Subcutaneous abdominal adipose tissue (tissue), 5 donors: ENCODE measurements at regions not wholly inside any gene's neighbourhood (a gene's known extent, or its start where the extent isn't known, plus 50 kb on each side); places are given as distances from the start of the nearest gene placed in this dataset.

ENCODE experiments used
- H3K27ac ChIP-seq: one replicate; pipeline ENCODE4 v1.7.0; 2013; ENCODE audit warnings: low read depth, mild to moderate bottlenecking, inconsistent platforms, low read length, moderate library complexity
- H3K27me3 ChIP-seq, 5 donors: one replicate each; pipeline ENCODE4 v1.7.0; 2013; ENCODE audit warnings: low read length in 5 of 5, inconsistent platforms in 1 of 5; ENCODE audit not compliant: control insufficient read depth in 5 of 5, insufficient read depth in 4 of 5
- H3K36me3 ChIP-seq, 5 donors: one replicate each; pipeline ENCODE4 v1.7.0; 2013; ENCODE audit warnings: low read length in 5 of 5; ENCODE audit not compliant: control insufficient read depth in 5 of 5, insufficient read depth in 5 of 5
- H3K4me1 ChIP-seq, 5 donors: one replicate each; pipeline ENCODE4 v1.7.0; 2013; ENCODE audit warnings: low read length in 5 of 5, mild to moderate bottlenecking in 3 of 5, moderate library complexity in 1 of 5; ENCODE audit not compliant: control insufficient read depth in 5 of 5, insufficient read depth in 5 of 5
- H3K4me3 ChIP-seq, 5 donors: one replicate each; pipeline ENCODE4 v1.7.0; 2013; ENCODE audit warnings: low read length in 5 of 5, low read depth in 1 of 5
- H3K9ac ChIP-seq, 5 donors: one replicate each; pipeline ENCODE4 v1.7.0; 2013; ENCODE audit warnings: low read length in 5 of 5, mild to moderate bottlenecking in 4 of 5, moderate library complexity in 3 of 5
- H3K9me3 ChIP-seq, 5 donors: one replicate each; pipeline ENCODE4 v1.7.0; 2013; ENCODE audit warnings: low read length in 5 of 5; ENCODE audit not compliant: control insufficient read depth in 5 of 5
- donor health status: healthy.
- donor health status: healthy.
- donor health status: healthy.
- donor health status: healthy.
- donor health status: healthy.

- Histone ChIP-seq H3K4me1 (no peaks in the 10 kb centered on the region), H3K27me3 (no peaks in the 10 kb centered on the region), H3K27ac (no peak overlapping the region), H3K4me3 (no peak overlapping the region), H3K36me3 (no peaks in the 10 kb centered on the region), H3K9me3 (no peaks in the 10 kb centered on the region), H3K9ac (no peak overlapping the region)
Observed at GRCh38 chr3:18868911-18869689, 279.2 kb upstream of the KCNH8 start.

- H3K9me3 ChIP-seq, result no peaks in the 10 kb centered on the region
- no peak overlapping the region for H3K9ac ChIP-seq
Observed at GRCh38 chr3:18866899-18867298, 281.4 kb upstream of the KCNH8 start.

GRCh38 chr3:18864933-18865731 lies 283.2 kb upstream of the KCNH8 start:
- Histone ChIP-seq H3K9me3 (no peaks in the 10 kb centered on the region), H3K27me3 (no peaks in the 10 kb centered on the region), H3K27ac (no peak overlapping the region), H3K4me1 (no peaks in the 10 kb centered on the region), H3K4me3 (no peak overlapping the region), H3K36me3 (no peaks in the 10 kb centered on the region), H3K9ac (no peak overlapping the region)

More at GRCh38 chr3:18866899-18867298, 281.4 kb upstream of the KCNH8 start:
- Histone ChIP-seq H3K36me3 (no peaks in the 10 kb centered on the region), H3K27me3 (no peaks in the 10 kb centered on the region), H3K4me1 (no peaks in the 10 kb centered on the region), H3K27ac (no peak overlapping the region), H3K4me3 (no peak overlapping the region)

GRCh38 chr3:18862077-18862476 lies 286.2 kb upstream of the KCNH8 start:
- Histone ChIP-seq H3K9ac (no peak overlapping the region), H3K36me3 (no peaks in the 10 kb centered on the region), H3K4me3 (no peak overlapping the region), H3K27me3 (no peaks in the 10 kb centered on the region), H3K4me1 (no peaks in the 10 kb centered on the region), H3K27ac (no peak overlapping the region), H3K9me3 (no peaks in the 10 kb centered on the region)

- Histone ChIP-seq H3K27ac (no peak overlapping the region), H3K36me3 (no peaks in the 10 kb centered on the region), H3K9me3 (no peaks in the 10 kb centered on the region), H3K27me3 (no peaks in the 10 kb centered on the region), H3K9ac (no peak overlapping the region), H3K4me3 (no peak overlapping the region), H3K4me1 (no peaks in the 10 kb centered on the region)
Observed at GRCh38 chr3:18861137-18861536, 287.2 kb upstream of the KCNH8 start.

- no peaks in the 10 kb centered on the region for H3K4me1 ChIP-seq
- H3K27me3 ChIP-seq, result peaks cover 0 to 3% (median 0%) of the 10 kb centered on the region in 5 donors
- H3K4me3 ChIP-seq, result no peak overlapping the region
- no peaks in the 10 kb centered on the region for H3K9me3 ChIP-seq
- no peak overlapping the region for H3K27ac ChIP-seq
- H3K36me3 ChIP-seq, result no peaks in the 10 kb centered on the region
- H3K9ac ChIP-seq, result no peak overlapping the region
Observed at GRCh38 chr3:18853269-18853668, 295.0 kb upstream of the KCNH8 start.

- no peak overlapping the region for H3K27ac ChIP-seq
- no peak overlapping the region for H3K4me3 ChIP-seq
- H3K9me3 ChIP-seq, result no peaks in the 10 kb centered on the region
Observed at GRCh38 chr3:18847583-18848197, 300.6 kb upstream of the KCNH8 start.

GRCh38 chr3:18843983-18844382 lies 304.3 kb upstream of the KCNH8 start:
- Histone ChIP-seq H3K36me3 (no peaks in the 10 kb centered on the region), H3K27ac (no peak overlapping the region), H3K27me3 (no peaks in the 10 kb centered on the region), H3K9ac (no peak overlapping the region), H3K4me1 (no peaks in the 10 kb centered on the region), H3K4me3 (no peak overlapping the region), H3K9me3 (no peaks in the 10 kb centered on the region)

More at GRCh38 chr3:18847583-18848197, 300.6 kb upstream of the KCNH8 start:
- H3K36me3 ChIP-seq, result no peaks in the 10 kb centered on the region
- H3K9ac ChIP-seq, result no peak overlapping the region
- H3K27me3 ChIP-seq, result peaks cover 0 to 3% (median 0%) of the 10 kb centered on the region in 5 donors
- H3K4me1 ChIP-seq, result no peaks in the 10 kb centered on the region

- H3K4me3 ChIP-seq, result no peak overlapping the region
- H3K9me3 ChIP-seq, result no peaks in the 10 kb centered on the region
- no peaks in the 10 kb centered on the region for H3K36me3 ChIP-seq
- H3K27me3 ChIP-seq, result no peaks in the 10 kb centered on the region
- no peak overlapping the region for H3K27ac ChIP-seq
- no peaks in the 10 kb centered on the region for H3K4me1 ChIP-seq
- no peak overlapping the region for H3K9ac ChIP-seq
Observed at GRCh38 chr3:18843188-18843587, 305.1 kb upstream of the KCNH8 start.
